ENCODE measurements at regions not wholly inside any gene's neighbourhood (a gene's known extent, or its start where the extent isn't known, plus 50 kb on each side); places are given as distances from the start of the nearest gene placed in this dataset.

GRCh38 chr11:121877152-121877551 lies 238.9 kb downstream of the BLID start:
- H3K4me1 ChIP-seq = no peaks in the 10 kb centered on the region
- 66 to 75% methylated on average over 6 of the region's 6 CpGs for WGBS, 2 donors
- H3K27ac ChIP-seq = no peak overlapping the region
- TF ChIP-seq CTCF (IDR thresholded peaks at IDR 0.05) = no peak
- H3K27me3 ChIP-seq = no peaks in the 10 kb centered on the region
- no peak for DNase-seq
- H3K4me3 ChIP-seq = no peak overlapping the region
- no peaks in the 10 kb centered on the region for H3K36me3 ChIP-seq
- intact Hi-C loops (cut with DNase I) = no loop called here
- H3K9me3 ChIP-seq = no peaks in the 10 kb centered on the region

GRCh38 chr11:121873766-121874165 lies 242.2 kb downstream of the BLID start:
- intact Hi-C loops (cut with DNase I) = no loop called here
- WGBS, 2 donors = 88 to 89% methylated on average over 4 of the region's 4 CpGs
- H3K36me3 ChIP-seq = no peaks in the 10 kb centered on the region

GRCh38 chr11:121872356-121872755 lies 243.7 kb downstream of the BLID start:
- no peak overlapping the region for H3K27ac ChIP-seq
- H3K9me3 ChIP-seq = no peaks in the 10 kb centered on the region
- no peak for DNase-seq
- no peaks in the 10 kb centered on the region for H3K27me3 ChIP-seq
- no peak for TF ChIP-seq POLR2A (IDR thresholded peaks at IDR 0.05)
- TF ChIP-seq CTCF (IDR thresholded peaks at IDR 0.05) = no peak
- peaks cover 0 to 3% (median 0%) of the 10 kb centered on the region in 3 donors for H3K4me1 ChIP-seq
- intact Hi-C loops (cut with DNase I) = no loop called here
- no peaks in the 10 kb centered on the region for H3K36me3 ChIP-seq
- 76 to 85% methylated on average over 5 of the region's 5 CpGs for WGBS, 2 donors
- H3K4me3 ChIP-seq = no peak overlapping the region

More at GRCh38 chr11:121873766-121874165, 242.2 kb downstream of the BLID start:
- H3K4me3 ChIP-seq = no peak overlapping the region
- no peak for TF ChIP-seq CTCF (IDR thresholded peaks at IDR 0.05)
- TF ChIP-seq POLR2A (IDR thresholded peaks at IDR 0.05) = no peak
- DNase-seq = no peak
- peaks cover 0 to 3% (median 0%) of the 10 kb centered on the region in 3 donors for H3K4me1 ChIP-seq
- H3K27ac ChIP-seq = no peak overlapping the region
- no peaks in the 10 kb centered on the region for H3K9me3 ChIP-seq
- H3K27me3 ChIP-seq = no peaks in the 10 kb centered on the region

GRCh38 chr11:121870206-121871045 lies 245.6 kb downstream of the BLID start:
- 47 to 56% methylated on average over 6 of the region's 6 CpGs for WGBS, 2 donors
- no peaks in the 10 kb centered on the region for H3K27me3 ChIP-seq
- H3K36me3 ChIP-seq = no peaks in the 10 kb centered on the region
- H3K4me1 ChIP-seq = peaks cover 0 to 3% (median 0%) of the 10 kb centered on the region in 3 donors
- no peak overlapping the region for H3K4me3 ChIP-seq
- TF ChIP-seq CTCF (IDR thresholded peaks at IDR 0.05) = no peak
- peak overlapping the region in 3 of 4 donors; percentile 45 to 68 (median 59) for H3K27ac ChIP-seq
- DNase-seq = no peak
- no peaks in the 10 kb centered on the region for H3K9me3 ChIP-seq
- intact Hi-C loops (cut with DNase I) = no loop called here

- intact Hi-C loops (cut with DNase I) = no loop called here
- no peaks in the 10 kb centered on the region for H3K36me3 ChIP-seq
- H3K4me1 ChIP-seq = peaks cover 0 to 3% (median 0%) of the 10 kb centered on the region in 3 donors
- no peak for DNase-seq
- 79 to 81% methylated on average over 7 of the region's 7 CpGs for WGBS, 2 donors
- H3K27me3 ChIP-seq = no peaks in the 10 kb centered on the region
- no peak overlapping the region for H3K4me3 ChIP-seq
- no peak for TF ChIP-seq POLR2A (IDR thresholded peaks at IDR 0.05)
- no peak for TF ChIP-seq CTCF (IDR thresholded peaks at IDR 0.05)
- no peaks in the 10 kb centered on the region for H3K9me3 ChIP-seq
- peak overlapping the region in 3 of 4 donors; percentile 45 to 59 (median 57) for H3K27ac ChIP-seq
Observed at GRCh38 chr11:121869478-121869877, 246.5 kb downstream of the BLID start.
